Uterus (tissue), 2 donors: ENCODE measurements at regions not wholly inside any gene's neighbourhood (a gene's known extent, or its start where the extent isn't known, plus 50 kb on each side); places are given as distances from the start of the nearest gene placed in this dataset.

Experiments
- POLR2A ChIP-seq, 2 donors: fragments of 450-650 bp; IDR thresholded peaks; one replicate each; pipeline ENCODE4 v1.6.1; 2016; ENCODE audit warnings: antibody characterized with exemption in 2 of 2, mild to moderate bottlenecking in 1 of 2, moderate library complexity in 1 of 2
- TF ChIP-seq, protein P1 (sequence below), 4 experiments: fragments of 200-600 bp in 2 of 4; fragments of 450-650 bp in 2 of 4; sonication (generic) in 2 of 4; IDR thresholded peaks; one replicate each; pipeline ENCODE4 v1.5.1; 2016 to 2019; ENCODE audit warnings: antibody characterized with exemption in 4 of 4, mild to moderate bottlenecking in 2 of 4, moderate library complexity in 1 of 4

DNA sequence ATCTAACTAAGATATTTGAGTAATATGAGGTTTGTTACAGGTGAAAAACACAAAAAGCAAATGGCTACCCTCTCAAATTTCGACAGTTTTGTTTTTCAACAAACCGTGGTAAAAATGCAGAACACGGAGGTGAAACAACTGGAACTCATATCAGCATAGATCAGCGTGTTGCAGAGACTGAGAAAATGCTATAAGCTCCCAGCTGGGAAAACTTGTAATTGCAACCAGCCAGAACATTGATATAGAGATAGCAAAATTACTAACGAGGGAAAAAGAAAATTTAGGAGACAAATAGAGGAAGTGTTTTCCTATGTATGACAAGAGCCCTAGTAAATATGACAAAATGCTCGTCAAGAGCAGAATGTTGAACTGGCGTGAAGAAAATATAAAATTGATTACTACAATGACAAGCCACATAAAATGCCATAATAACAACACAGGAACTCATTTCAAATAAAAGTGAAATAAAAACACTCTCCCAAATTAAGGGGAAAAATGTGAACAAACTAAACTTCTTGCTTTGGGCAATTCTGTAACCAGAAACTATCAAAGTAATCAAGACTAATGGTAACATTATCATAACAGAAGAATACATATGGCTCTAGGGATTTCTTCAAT lies 1989.8 kb downstream of the EFNA5 start:
- TF ChIP-seq, protein P1, sequence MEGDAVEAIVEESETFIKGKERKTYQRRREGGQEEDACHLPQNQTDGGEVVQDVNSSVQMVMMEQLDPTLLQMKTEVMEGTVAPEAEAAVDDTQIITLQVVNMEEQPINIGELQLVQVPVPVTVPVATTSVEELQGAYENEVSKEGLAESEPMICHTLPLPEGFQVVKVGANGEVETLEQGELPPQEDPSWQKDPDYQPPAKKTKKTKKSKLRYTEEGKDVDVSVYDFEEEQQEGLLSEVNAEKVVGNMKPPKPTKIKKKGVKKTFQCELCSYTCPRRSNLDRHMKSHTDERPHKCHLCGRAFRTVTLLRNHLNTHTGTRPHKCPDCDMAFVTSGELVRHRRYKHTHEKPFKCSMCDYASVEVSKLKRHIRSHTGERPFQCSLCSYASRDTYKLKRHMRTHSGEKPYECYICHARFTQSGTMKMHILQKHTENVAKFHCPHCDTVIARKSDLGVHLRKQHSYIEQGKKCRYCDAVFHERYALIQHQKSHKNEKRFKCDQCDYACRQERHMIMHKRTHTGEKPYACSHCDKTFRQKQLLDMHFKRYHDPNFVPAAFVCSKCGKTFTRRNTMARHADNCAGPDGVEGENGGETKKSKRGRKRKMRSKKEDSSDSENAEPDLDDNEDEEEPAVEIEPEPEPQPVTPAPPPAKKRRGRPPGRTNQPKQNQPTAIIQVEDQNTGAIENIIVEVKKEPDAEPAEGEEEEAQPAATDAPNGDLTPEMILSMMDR (IDR thresholded peaks at IDR 0.05), result no peak
- TF ChIP-seq POLR2A (IDR thresholded peaks at IDR 0.05), result no peak
